Osteoblast (primary cell): ENCODE measurements at regions not wholly inside any gene's neighbourhood (a gene's known extent, or its start where the extent isn't known, plus 50 kb on each side); places are given as distances from the start of the nearest gene placed in this dataset.

Source experiments
- DNase-seq: peaks from one replicate; pipeline ENCODE4 v3.0.0; 2011; ENCODE audit warnings: low spot score, mixed read lengths; ENCODE audit not compliant: insufficient read length; ENCODE audit errors: missing footprints
- H2AFZ ChIP-seq: 2 replicates; pipeline ENCODE4 v1.6.0; 2011; ENCODE audit warnings: mild to moderate bottlenecking, low read length
- H3K27ac ChIP-seq: 2 replicates; pipeline ENCODE4 v1.5.1; 2011; ENCODE audit warnings: mild to moderate bottlenecking, low read depth, low read length, moderate library complexity
- H3K27me3 ChIP-seq: 2 replicates; pipeline ENCODE4 v1.6.0; 2012; ENCODE audit warnings: mild to moderate bottlenecking, control low read depth, inconsistent platforms, low read length, moderate library complexity; ENCODE audit not compliant: insufficient read depth
- H3K36me3 ChIP-seq: 2 replicates; pipeline ENCODE4 v1.5.1; 2011; ENCODE audit warnings: mild to moderate bottlenecking, low read length, control low read depth, moderate library complexity; ENCODE audit not compliant: insufficient read depth
- H3K4me1 ChIP-seq: 2 replicates; pipeline ENCODE4 v1.5.1; 2011; ENCODE audit warnings: mild to moderate bottlenecking, low read length, control low read depth, moderate library complexity; ENCODE audit not compliant: insufficient read depth
- H3K4me2 ChIP-seq: 2 replicates; pipeline ENCODE4 v1.6.0; 2011; ENCODE audit warnings: mild to moderate bottlenecking, low read length; ENCODE audit not compliant: insufficient read depth
- H3K4me3 ChIP-seq: fragments of 200-600 bp; sonication (generic); 3 replicates; pipeline ENCODE4 v1.5.1; 2012; ENCODE audit warnings: mild to moderate bottlenecking, low read length, inconsistent platforms; ENCODE audit not compliant: insufficient read depth
- H3K79me2 ChIP-seq: 2 replicates; pipeline ENCODE4 v1.6.0; 2012; ENCODE audit warnings: mild to moderate bottlenecking, low read length, control low read depth, inconsistent platforms; ENCODE audit not compliant: insufficient read depth
- H3K9me3 ChIP-seq: 2 replicates; pipeline ENCODE4 v1.5.1; 2011; ENCODE audit warnings: low read depth, low read length, control low read depth
- H4K20me1 ChIP-seq: 2 replicates; pipeline ENCODE4 v1.6.0; 2012; ENCODE audit warnings: mild to moderate bottlenecking, low read length, control low read depth; ENCODE audit not compliant: insufficient read depth
- TF ChIP-seq, protein P1 (sequence below): IDR thresholded peaks from 2 replicates; pipeline ENCODE4 v1.5.1; 2011; ENCODE audit warnings: mild to moderate bottlenecking, low read depth, low read length, moderate library complexity; ENCODE audit errors: extremely low read depth

DNA sequence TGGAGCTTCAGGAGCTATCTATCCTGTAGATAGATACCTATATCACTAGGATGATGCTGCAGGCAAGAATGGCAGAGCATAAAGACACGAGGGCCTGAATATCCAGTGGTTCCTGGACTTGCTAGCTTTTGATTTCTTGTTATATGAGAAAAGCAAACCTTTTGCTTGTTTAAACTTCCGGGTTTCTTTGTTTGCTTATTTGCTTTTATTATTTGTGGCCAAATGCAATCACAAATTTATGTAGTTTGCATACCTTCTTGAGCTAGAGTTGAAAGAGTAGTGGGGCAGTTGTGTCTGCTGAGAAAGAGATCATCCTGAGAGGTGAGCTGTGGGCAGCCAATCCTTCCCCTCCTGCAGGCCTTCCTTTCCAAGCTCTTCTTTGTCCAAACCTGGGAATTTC lies 245.7 kb downstream of the AR start:
- no peaks in the 10 kb centered on the region for H3K9me3 ChIP-seq
- H2AFZ ChIP-seq = no peak overlapping the region
- no peaks in the 10 kb centered on the region for H3K79me2 ChIP-seq
- H3K36me3 ChIP-seq = no peaks in the 10 kb centered on the region
- no peaks in the 10 kb centered on the region for H4K20me1 ChIP-seq
- DNase-seq = no peak
- no peak overlapping the region for H3K27ac ChIP-seq
- no peak overlapping the region for H3K4me3 ChIP-seq
- no peaks in the 10 kb centered on the region for H3K27me3 ChIP-seq
- no peaks in the 10 kb centered on the region for H3K4me1 ChIP-seq
- TF ChIP-seq, protein P1, sequence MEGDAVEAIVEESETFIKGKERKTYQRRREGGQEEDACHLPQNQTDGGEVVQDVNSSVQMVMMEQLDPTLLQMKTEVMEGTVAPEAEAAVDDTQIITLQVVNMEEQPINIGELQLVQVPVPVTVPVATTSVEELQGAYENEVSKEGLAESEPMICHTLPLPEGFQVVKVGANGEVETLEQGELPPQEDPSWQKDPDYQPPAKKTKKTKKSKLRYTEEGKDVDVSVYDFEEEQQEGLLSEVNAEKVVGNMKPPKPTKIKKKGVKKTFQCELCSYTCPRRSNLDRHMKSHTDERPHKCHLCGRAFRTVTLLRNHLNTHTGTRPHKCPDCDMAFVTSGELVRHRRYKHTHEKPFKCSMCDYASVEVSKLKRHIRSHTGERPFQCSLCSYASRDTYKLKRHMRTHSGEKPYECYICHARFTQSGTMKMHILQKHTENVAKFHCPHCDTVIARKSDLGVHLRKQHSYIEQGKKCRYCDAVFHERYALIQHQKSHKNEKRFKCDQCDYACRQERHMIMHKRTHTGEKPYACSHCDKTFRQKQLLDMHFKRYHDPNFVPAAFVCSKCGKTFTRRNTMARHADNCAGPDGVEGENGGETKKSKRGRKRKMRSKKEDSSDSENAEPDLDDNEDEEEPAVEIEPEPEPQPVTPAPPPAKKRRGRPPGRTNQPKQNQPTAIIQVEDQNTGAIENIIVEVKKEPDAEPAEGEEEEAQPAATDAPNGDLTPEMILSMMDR = no peak
- H3K4me2 ChIP-seq = no peak overlapping the region
